Vagina (tissue), 2 donors: ENCODE measurements at regions not wholly inside any gene's neighbourhood (a gene's known extent, or its start where the extent isn't known, plus 50 kb on each side); places are given as distances from the start of the nearest gene placed in this dataset.

Source experiments
- POLR2A ChIP-seq, 2 donors: fragments of 450-650 bp; IDR thresholded peaks; one replicate each; pipeline ENCODE4 v1.6.1; 2017; ENCODE audit warnings: antibody characterized with exemption in 2 of 2, mild to moderate bottlenecking in 2 of 2, moderate library complexity in 2 of 2
- TF ChIP-seq, protein P1 (sequence below), 3 experiments: fragments of 450-650 bp in 2 of 3; fragments of 200-600 bp in 1 of 3; sonication (generic) in 1 of 3; IDR thresholded peaks; one replicate each; pipeline ENCODE4 v1.5.1; 2017 to 2019; ENCODE audit warnings: antibody characterized with exemption in 3 of 3, mild to moderate bottlenecking in 2 of 3, moderate library complexity in 2 of 3

DNA sequence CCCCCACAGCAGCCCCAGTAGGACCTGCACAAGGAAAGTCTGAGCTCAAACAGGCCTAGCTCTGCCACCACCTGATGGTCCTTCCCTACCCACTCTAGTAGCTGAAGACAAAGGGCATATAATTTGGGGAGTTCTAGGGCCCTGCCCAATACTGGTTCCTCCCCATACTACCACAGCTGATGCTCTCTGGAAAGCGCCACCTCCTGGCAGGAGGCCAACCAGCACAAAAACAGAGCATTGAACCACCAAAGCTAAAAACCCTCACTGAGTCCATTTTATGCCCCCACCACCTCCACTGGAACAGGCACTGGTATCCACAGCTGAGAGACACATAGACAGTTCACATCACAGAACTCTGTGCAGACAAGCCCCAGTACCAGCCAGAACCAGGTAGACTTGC lies 1276.8 kb downstream of the OLFM4 start:
- TF ChIP-seq POLR2A (IDR thresholded peaks at IDR 0.05) = no peak
- TF ChIP-seq, protein P1, sequence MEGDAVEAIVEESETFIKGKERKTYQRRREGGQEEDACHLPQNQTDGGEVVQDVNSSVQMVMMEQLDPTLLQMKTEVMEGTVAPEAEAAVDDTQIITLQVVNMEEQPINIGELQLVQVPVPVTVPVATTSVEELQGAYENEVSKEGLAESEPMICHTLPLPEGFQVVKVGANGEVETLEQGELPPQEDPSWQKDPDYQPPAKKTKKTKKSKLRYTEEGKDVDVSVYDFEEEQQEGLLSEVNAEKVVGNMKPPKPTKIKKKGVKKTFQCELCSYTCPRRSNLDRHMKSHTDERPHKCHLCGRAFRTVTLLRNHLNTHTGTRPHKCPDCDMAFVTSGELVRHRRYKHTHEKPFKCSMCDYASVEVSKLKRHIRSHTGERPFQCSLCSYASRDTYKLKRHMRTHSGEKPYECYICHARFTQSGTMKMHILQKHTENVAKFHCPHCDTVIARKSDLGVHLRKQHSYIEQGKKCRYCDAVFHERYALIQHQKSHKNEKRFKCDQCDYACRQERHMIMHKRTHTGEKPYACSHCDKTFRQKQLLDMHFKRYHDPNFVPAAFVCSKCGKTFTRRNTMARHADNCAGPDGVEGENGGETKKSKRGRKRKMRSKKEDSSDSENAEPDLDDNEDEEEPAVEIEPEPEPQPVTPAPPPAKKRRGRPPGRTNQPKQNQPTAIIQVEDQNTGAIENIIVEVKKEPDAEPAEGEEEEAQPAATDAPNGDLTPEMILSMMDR (IDR thresholded peaks at IDR 0.05) = no peak
